Stromal cell of bone marrow (primary cell): ENCODE measurements at regions not wholly inside any gene's neighbourhood (a gene's known extent, or its start where the extent isn't known, plus 50 kb on each side); places are given as distances from the start of the nearest gene placed in this dataset.

ENCODE experiments used
- DNase-seq: peaks from one replicate; pipeline ENCODE4 v3.0.0-alpha.2; 2012; ENCODE audit warnings: low read depth

GRCh38 chr16:51321251-51321650 lies 170.2 kb upstream of the SALL1 start:
- DNase-seq = no peak

- DNase-seq = no peak
These were observed 166.5 kb upstream of the SALL1 start for GRCh38 chr16:51317575-51317974.

- no peak for DNase-seq
These were observed 162.1 kb upstream of the SALL1 start for GRCh38 chr16:51313198-51313597.

GRCh38 chr16:51312363-51313150 lies 161.5 kb upstream of the SALL1 start:
- no peak for DNase-seq

GRCh38 chr16:51310159-51310558 lies 159.1 kb upstream of the SALL1 start:
- no peak for DNase-seq

GRCh38 chr16:51306886-51307595 lies 156.0 kb upstream of the SALL1 start:
- DNase-seq = no peak

- DNase-seq = no peak
These were observed 155.0 kb upstream of the SALL1 start for GRCh38 chr16:51306116-51306515.

- DNase-seq = no peak
These were observed 154.3 kb upstream of the SALL1 start for GRCh38 chr16:51305337-51305736.

- no peak for DNase-seq
These were observed 151.0 kb upstream of the SALL1 start for GRCh38 chr16:51302042-51302441.

- no peak for DNase-seq
These were observed 147.7 kb upstream of the SALL1 start for GRCh38 chr16:51298800-51299199.

GRCh38 chr16:51290442-51291285 lies 139.6 kb upstream of the SALL1 start:
- no peak for DNase-seq

- no peak for DNase-seq
These were observed 138.3 kb upstream of the SALL1 start for GRCh38 chr16:51289336-51289735.

GRCh38 chr16:51287121-51287755 lies 136.2 kb upstream of the SALL1 start:
- DNase-seq = no peak

GRCh38 chr16:51286272-51286671 lies 135.2 kb upstream of the SALL1 start:
- no peak for DNase-seq

GRCh38 chr16:51276336-51276735 lies 125.3 kb upstream of the SALL1 start:
- DNase-seq = no peak

GRCh38 chr16:51272420-51272819 lies 121.3 kb upstream of the SALL1 start:
- no peak for DNase-seq

- DNase-seq = no peak
These were observed 120.2 kb upstream of the SALL1 start for GRCh38 chr16:51271156-51271701.

- DNase-seq = no peak
These were observed 117.2 kb upstream of the SALL1 start for GRCh38 chr16:51268237-51268636.

- DNase-seq = no peak
These were observed 116.6 kb upstream of the SALL1 start for GRCh38 chr16:51267681-51268080.

GRCh38 chr16:51262428-51262827 lies 111.4 kb upstream of the SALL1 start:
- DNase-seq = no peak

GRCh38 chr16:51261919-51262318 lies 110.8 kb upstream of the SALL1 start:
- no peak for DNase-seq
